ENCODE measurements at regions not wholly inside any gene's neighbourhood (a gene's known extent, or its start where the extent isn't known, plus 50 kb on each side); places are given as distances from the start of the nearest gene placed in this dataset.

DNA sequence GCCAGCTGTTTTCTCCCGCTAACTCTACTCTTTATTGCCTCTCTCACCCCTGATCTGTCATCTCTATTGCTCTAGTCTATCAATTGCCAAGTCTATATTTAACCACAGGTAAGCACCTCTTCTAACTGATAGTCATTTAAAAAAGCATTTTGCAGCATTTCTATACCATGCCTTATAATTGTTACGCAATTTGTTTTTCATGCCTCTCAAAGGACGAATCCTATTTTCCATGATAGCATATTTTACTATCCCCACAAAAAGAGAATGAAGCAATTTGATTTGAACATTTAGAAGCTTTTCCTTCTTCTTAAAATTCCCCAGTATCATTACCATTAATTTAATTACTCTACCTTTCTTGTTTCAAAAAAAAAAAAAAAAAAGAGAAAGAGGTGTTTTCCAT lies 432.8 kb upstream of the ZP4 start:
- TF ChIP-seq RBM22 (IDR thresholded peaks at IDR 0.05; ENCODE audit: low read depth, low read length, poor library complexity, severe bottlenecking) (no peak), FOXM1 (IDR thresholded peaks at IDR 0.05; ENCODE audit: low read depth) (no peak), FOXM1 (CRISPR knock-in tag; IDR thresholded peaks at IDR 0.05; ENCODE audit: low read depth) (no peak), FOXO4 (CRISPR knock-in tag; IDR thresholded peaks at IDR 0.05) (no peak), USF2 (CRISPR knock-in tag; IDR thresholded peaks at IDR 0.05) (no peak), ATF7 (IDR thresholded peaks at IDR 0.05) (no peak), CTCF (IDR thresholded peaks at IDR 0.05 in 2 of 3, conservative IDR thresholded peaks at IDR 0.05 in 1 of 3; ENCODE audit: insufficient read depth in 2 of 3, low read depth in 1 of 3, low read length in 3 of 3) (no peak), SMC3 (conservative IDR thresholded peaks at IDR 0.05; ENCODE audit: insufficient read depth, low read depth, low read length) (no peak), ZNF778 (CRISPR knock-in tag; IDR thresholded peaks at IDR 0.05) (no peak), ZFP1 (CRISPR knock-in tag; IDR thresholded peaks at IDR 0.05) (no peak), ZKSCAN1 (IDR thresholded peaks at IDR 0.05; ENCODE audit: low read depth, low read length) (no peak), ADNP (tag; IDR thresholded peaks at IDR 0.05) (no peak)
- TF ChIP-seq, protein P1, sequence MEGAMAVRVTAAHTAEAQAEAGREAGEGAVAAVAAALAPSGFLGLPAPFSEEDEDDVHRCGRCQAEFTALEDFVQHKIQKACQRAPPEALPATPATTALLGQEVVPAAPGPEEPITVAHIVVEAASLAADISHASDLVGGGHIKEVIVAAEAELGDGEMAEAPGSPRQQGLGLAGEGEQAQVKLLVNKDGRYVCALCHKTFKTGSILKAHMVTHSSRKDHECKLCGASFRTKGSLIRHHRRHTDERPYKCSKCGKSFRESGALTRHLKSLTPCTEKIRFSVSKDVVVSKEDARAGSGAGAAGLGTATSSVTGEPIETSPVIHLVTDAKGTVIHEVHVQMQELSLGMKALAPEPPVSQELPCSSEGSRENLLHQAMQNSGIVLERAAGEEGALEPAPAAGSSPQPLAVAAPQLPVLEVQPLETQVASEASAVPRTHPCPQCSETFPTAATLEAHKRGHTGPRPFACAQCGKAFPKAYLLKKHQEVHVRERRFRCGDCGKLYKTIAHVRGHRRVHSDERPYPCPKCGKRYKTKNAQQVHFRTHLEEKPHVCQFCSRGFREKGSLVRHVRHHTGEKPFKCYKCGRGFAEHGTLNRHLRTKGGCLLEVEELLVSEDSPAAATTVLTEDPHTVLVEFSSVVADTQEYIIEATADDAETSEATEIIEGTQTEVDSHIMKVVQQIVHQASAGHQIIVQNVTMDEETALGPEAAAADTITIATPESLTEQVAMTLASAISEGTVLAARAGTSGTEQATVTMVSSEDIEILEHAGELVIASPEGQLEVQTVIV (CRISPR knock-in tag; IDR thresholded peaks at IDR 0.05; ENCODE audit: borderline replicate concordance): no peak

All from K562 (cell line).